Erythroblast (primary cell): ENCODE measurements at regions not wholly inside any gene's neighbourhood (a gene's known extent, or its start where the extent isn't known, plus 50 kb on each side); places are given as distances from the start of the nearest gene placed in this dataset.

Experiments
- GATA1 ChIP-seq: IDR thresholded peaks from 2 replicates; pipeline ENCODE4 v1.6.1; 2011; ENCODE audit warnings: low read depth, mild to moderate bottlenecking, control low read depth, low read length, moderate library complexity
- POLR2A ChIP-seq: IDR thresholded peaks from 2 replicates; pipeline ENCODE4 v1.6.1; 2011; ENCODE audit warnings: mild to moderate bottlenecking, low read length

- TF ChIP-seq POLR2A = no peak
- TF ChIP-seq GATA1 = no peak
These were observed 191.7 kb downstream of the TMX1 start for GRCh38 chr14:51431741-51432140.
